Thyroid gland (tissue), 4 donors: ENCODE measurements at regions not wholly inside any gene's neighbourhood (a gene's known extent, or its start where the extent isn't known, plus 50 kb on each side); places are given as distances from the start of the nearest gene placed in this dataset.
"Not testable (repeated sequence)": the region's sequence is repeated elsewhere in the genome, so short reads cannot be mapped to it uniquely, and the experiment has no call there.

Experiments used
- POLR2A ChIP-seq, 2 donors: fragments of 450-650 bp; IDR thresholded peaks; one replicate each; pipeline ENCODE4 v1.6.1; 2017; ENCODE audit warnings: antibody characterized with exemption in 2 of 2, mild to moderate bottlenecking in 2 of 2, moderate library complexity in 1 of 2
- TF ChIP-seq, protein P1 (sequence below), 6 experiments: fragments of 200-600 bp in 3 of 6; fragments of 450-650 bp in 3 of 6; sonication (generic) in 3 of 6; IDR thresholded peaks; one replicate each; pipeline ENCODE4 v1.5.1; 2016 to 2019; ENCODE audit warnings: antibody characterized with exemption in 6 of 6, mild to moderate bottlenecking in 2 of 6, inconsistent platforms in 1 of 6, moderate library complexity in 1 of 6

DNA sequence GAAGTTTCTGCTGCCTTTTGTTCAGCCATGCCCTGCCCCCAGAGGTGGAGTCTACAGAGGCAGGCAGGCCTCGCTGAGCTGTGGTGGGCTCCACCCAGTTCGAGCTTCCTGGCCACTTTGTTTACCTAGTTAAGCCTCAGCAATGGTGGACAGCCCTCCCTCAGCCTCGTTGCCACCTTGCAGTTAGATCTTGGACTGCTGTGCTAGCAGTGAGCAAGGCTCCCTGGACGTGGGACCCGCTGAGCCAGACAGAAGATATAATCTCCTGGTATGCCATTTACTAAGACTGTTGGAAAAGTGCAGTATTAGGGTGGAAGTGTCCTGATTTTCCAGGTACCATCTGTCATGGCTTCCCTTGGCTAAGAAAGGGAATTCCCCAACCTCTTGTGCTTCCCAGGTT lies 588.2 kb downstream of the AMY1C start:
- TF ChIP-seq, protein P1, sequence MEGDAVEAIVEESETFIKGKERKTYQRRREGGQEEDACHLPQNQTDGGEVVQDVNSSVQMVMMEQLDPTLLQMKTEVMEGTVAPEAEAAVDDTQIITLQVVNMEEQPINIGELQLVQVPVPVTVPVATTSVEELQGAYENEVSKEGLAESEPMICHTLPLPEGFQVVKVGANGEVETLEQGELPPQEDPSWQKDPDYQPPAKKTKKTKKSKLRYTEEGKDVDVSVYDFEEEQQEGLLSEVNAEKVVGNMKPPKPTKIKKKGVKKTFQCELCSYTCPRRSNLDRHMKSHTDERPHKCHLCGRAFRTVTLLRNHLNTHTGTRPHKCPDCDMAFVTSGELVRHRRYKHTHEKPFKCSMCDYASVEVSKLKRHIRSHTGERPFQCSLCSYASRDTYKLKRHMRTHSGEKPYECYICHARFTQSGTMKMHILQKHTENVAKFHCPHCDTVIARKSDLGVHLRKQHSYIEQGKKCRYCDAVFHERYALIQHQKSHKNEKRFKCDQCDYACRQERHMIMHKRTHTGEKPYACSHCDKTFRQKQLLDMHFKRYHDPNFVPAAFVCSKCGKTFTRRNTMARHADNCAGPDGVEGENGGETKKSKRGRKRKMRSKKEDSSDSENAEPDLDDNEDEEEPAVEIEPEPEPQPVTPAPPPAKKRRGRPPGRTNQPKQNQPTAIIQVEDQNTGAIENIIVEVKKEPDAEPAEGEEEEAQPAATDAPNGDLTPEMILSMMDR (IDR thresholded peaks at IDR 0.05), result not testable (repeated sequence)
- not testable (repeated sequence) for TF ChIP-seq POLR2A (IDR thresholded peaks at IDR 0.05)
